Tibial nerve (tissue), 4 donors: ENCODE measurements at regions not wholly inside any gene's neighbourhood (a gene's known extent, or its start where the extent isn't known, plus 50 kb on each side); places are given as distances from the start of the nearest gene placed in this dataset. TPM values are rescaled to one million over a fixed set of nuclear protein-coding genes. Genes with fewer than 3 reads are reported as not detected.

Experiments
- DNase-seq, 2 donors: peaks; one replicate each; pipeline ENCODE4 v3.0.0-alpha.2; 2019; ENCODE audit warnings: low spot score in 2 of 2
- H3K27ac ChIP-seq, 4 donors: fragments of 200-600 bp; sonication (generic) in 3 of 4; one replicate each; pipeline ENCODE4 v1.5.1; 2017 to 2019; ENCODE audit warnings: mild to moderate bottlenecking in 1 of 4
- H3K27me3 ChIP-seq, 2 donors: fragments of 200-600 bp; sonication (generic) in 1 of 2; one replicate each; pipeline versions ENCODE4 v1.5.1 to v1.6.0; 2017 to 2019
- H3K36me3 ChIP-seq, 3 donors: fragments of 200-600 bp; sonication (generic); one replicate each; pipeline ENCODE4 v1.5.1; 2018 to 2019
- H3K4me1 ChIP-seq, 4 donors: fragments of 200-600 bp; sonication (generic) in 3 of 4; one replicate each; pipeline ENCODE4 v1.5.1; 2017 to 2019
- H3K4me3 ChIP-seq, 4 donors: fragments of 200-600 bp; sonication (generic) in 3 of 4; one replicate each; pipeline ENCODE4 v1.5.1; 2017 to 2019; ENCODE audit warnings: mild to moderate bottlenecking in 1 of 4, moderate library complexity in 1 of 4
- H3K9me3 ChIP-seq, 4 donors: fragments of 200-600 bp; sonication (generic) in 3 of 4; one replicate each; pipeline ENCODE4 v1.5.1; 2017 to 2019
- EP300 ChIP-seq, 2 donors: sonication (generic); formaldehyde crosslinking; IDR thresholded peaks; one replicate each; pipeline ENCODE4 v1.6.1; 2017; ENCODE audit warnings: antibody characterized with exemption in 2 of 2, mild to moderate bottlenecking in 1 of 2
- POLR2A ChIP-seq, 2 donors: fragments of 450-650 bp; IDR thresholded peaks; one replicate each; pipeline ENCODE4 v1.6.1; 2017; ENCODE audit warnings: antibody characterized with exemption in 2 of 2, mild to moderate bottlenecking in 2 of 2, moderate library complexity in 2 of 2
- WGBS, 2 donors: methylation state at CpG; one replicate each; pipeline ENCODE4 v1.1.5; 2018; 5-methylcytosine and 5-hydroxymethylcytosine counted together
- small RNA-seq: library from RNA; depleted of rRNA; stranded (forward); fragments of <200 nt; gene quantifications from one replicate; pipeline ENCODE3, GENCODE V24; 2016
- TF ChIP-seq, protein P1 (sequence below), 5 experiments: fragments of 200-600 bp in 3 of 5; fragments of 450-650 bp in 2 of 5; sonication (generic) in 3 of 5; IDR thresholded peaks; one replicate each; pipeline ENCODE4 v1.5.1; 2016 to 2019; ENCODE audit warnings: antibody characterized with exemption in 5 of 5, mild to moderate bottlenecking in 3 of 5, moderate library complexity in 2 of 5

DNA sequence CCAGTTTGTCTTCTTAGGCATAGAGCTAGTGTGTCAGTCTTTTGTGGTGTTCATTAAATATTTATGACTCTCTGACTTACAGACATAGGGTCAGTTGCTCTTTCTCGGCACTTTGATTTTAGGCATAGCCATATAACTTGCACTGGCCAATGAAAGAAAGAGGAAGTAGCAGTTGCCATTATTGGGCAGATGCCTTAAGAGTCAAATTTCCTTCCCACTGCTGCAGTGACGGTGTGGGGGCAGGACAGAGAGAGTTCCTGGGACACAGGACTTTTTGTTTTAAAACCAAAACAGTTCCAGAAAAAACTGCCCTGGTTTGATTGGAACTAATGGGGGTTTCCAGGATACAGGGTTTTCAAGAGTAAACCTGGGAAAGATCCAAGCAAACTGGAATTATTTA lies 60.2 kb upstream of the PHF14 start:
- Histone ChIP-seq H3K36me3 (no peaks in the 10 kb centered on the region), H3K4me1 (no peaks in the 10 kb centered on the region), H3K9me3 (peaks cover 0 to 9% (median 0%) of the 10 kb centered on the region in 4 donors), H3K27me3 (no peaks in the 10 kb centered on the region), H3K4me3 (no peak overlapping the region), H3K27ac (no peak overlapping the region)
- 11 to 14% methylated on average over 2 of the region's 2 CpGs for WGBS, 2 donors
- TF ChIP-seq EP300 (IDR thresholded peaks at IDR 0.05) (no peak), POLR2A (IDR thresholded peaks at IDR 0.05) (no peak)
- TF ChIP-seq, protein P1, sequence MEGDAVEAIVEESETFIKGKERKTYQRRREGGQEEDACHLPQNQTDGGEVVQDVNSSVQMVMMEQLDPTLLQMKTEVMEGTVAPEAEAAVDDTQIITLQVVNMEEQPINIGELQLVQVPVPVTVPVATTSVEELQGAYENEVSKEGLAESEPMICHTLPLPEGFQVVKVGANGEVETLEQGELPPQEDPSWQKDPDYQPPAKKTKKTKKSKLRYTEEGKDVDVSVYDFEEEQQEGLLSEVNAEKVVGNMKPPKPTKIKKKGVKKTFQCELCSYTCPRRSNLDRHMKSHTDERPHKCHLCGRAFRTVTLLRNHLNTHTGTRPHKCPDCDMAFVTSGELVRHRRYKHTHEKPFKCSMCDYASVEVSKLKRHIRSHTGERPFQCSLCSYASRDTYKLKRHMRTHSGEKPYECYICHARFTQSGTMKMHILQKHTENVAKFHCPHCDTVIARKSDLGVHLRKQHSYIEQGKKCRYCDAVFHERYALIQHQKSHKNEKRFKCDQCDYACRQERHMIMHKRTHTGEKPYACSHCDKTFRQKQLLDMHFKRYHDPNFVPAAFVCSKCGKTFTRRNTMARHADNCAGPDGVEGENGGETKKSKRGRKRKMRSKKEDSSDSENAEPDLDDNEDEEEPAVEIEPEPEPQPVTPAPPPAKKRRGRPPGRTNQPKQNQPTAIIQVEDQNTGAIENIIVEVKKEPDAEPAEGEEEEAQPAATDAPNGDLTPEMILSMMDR (IDR thresholded peaks at IDR 0.05), result no peak
- no peak for DNase-seq

DNA sequence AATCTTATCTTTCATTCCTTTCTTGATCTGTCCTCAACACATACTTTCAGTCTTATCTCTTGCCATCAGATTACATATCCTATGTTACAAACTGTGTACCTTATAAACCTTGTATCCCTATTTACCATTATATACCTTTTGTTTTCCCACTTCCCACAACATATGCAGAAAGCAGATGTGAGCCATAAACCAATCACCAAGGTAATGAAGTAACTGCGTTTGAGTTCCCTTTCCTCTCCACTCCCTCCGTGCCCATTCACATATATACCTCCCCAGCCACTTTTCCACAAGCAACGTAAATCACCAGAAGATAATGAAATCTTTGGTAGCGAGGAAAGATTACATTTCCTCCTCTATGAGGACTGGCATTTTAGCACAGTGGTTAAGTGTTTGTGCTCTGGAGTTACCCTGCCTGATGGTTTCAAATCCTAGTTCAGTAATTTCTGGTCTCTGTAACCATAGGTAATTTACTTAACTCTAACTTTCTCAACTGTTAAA lies 55.5 kb upstream of the PHF14 start:
- 30 to 41% methylated on average over 4 of the region's 4 CpGs for WGBS, 2 donors
- TF ChIP-seq POLR2A (IDR thresholded peaks at IDR 0.05), result no peak
- no peak for TF ChIP-seq EP300 (IDR thresholded peaks at IDR 0.05)
- TF ChIP-seq, protein P1 (IDR thresholded peaks at IDR 0.05), result no peak
- H3K4me3 ChIP-seq, result no peak overlapping the region
- H3K4me1 ChIP-seq, result no peaks in the 10 kb centered on the region
- no peak for DNase-seq
- no peaks in the 10 kb centered on the region for H3K36me3 ChIP-seq
- H3K9me3 ChIP-seq, result no peaks in the 10 kb centered on the region
- no peak overlapping the region for H3K27ac ChIP-seq
- H3K27me3 ChIP-seq, result no peaks in the 10 kb centered on the region

DNA sequence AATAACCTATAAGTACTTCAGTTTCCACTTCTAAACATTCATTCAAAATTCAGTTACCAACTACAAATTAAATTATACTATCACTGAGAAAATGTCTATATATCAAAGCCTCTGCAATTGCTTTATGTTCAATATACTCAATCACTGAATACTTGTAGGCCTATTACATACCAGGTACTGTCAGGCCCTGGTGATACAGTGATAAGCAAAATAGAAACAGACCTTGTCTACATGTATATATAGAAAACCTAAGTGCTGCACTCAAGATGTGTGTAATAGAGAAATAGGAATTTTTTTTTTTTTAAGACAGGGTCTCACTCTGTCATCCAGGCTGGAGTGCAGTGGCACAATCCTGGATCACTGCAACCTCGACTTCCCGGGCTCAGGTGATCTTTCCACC lies 53.7 kb upstream of the PHF14 start:
- H3K27me3 ChIP-seq, result no peaks in the 10 kb centered on the region
- H3K27ac ChIP-seq, result no peak overlapping the region
- no peaks in the 10 kb centered on the region for H3K9me3 ChIP-seq
- WGBS, 2 donors, result 91 to 92% methylated on average over 2 of the region's 2 CpGs
- TF ChIP-seq EP300 (IDR thresholded peaks at IDR 0.05), result no peak
- TF ChIP-seq POLR2A (IDR thresholded peaks at IDR 0.05), result no peak
- TF ChIP-seq, protein P1 (IDR thresholded peaks at IDR 0.05), result no peak
- no peak overlapping the region for H3K4me3 ChIP-seq
- no peaks in the 10 kb centered on the region for H3K36me3 ChIP-seq
- no peak for DNase-seq
- no peaks in the 10 kb centered on the region for H3K4me1 ChIP-seq

Small RNAs in the stretch of these regions (small RNA-seq; reads per million reads assigned to genes)
- gene AC004852.1, result not detected
- gene AC009945.1, result not detected
- gene RF00012, result not detected
- not detected for gene RF00019
